DMS114 treated with DMSO at 0.1 percent for 48 hours (cell line): ENCODE measurements at regions not wholly inside any gene's neighbourhood (a gene's known extent, or its start where the extent isn't known, plus 50 kb on each side); places are given as distances from the start of the nearest gene placed in this dataset.

Source experiments
- DNase-seq: peaks from one replicate; lab custom pipeline; 2025; ENCODE audit not compliant: unreplicated experiment; lab: John Stamatoyannopoulos, UW

- DNase-seq = no peak
These were observed 287.4 kb downstream of the UACA start for GRCh38 chr15:70475921-70476320.

- DNase-seq = no peak
These were observed 288.0 kb downstream of the UACA start for GRCh38 chr15:70475407-70475781.

- no peak for DNase-seq
These were observed 288.6 kb downstream of the UACA start for GRCh38 chr15:70474471-70475406.

- DNase-seq = no peak
These were observed 289.6 kb downstream of the UACA start for GRCh38 chr15:70473581-70474370.

- no peak for DNase-seq
These were observed 291.8 kb downstream of the UACA start for GRCh38 chr15:70471517-70471916.

- no peak for DNase-seq
These were observed 292.7 kb downstream of the UACA start for GRCh38 chr15:70470556-70471191.

GRCh38 chr15:70469651-70470555 lies 293.5 kb downstream of the UACA start:
- no peak for DNase-seq

- DNase-seq = no peak
These were observed 294.2 kb downstream of the UACA start for GRCh38 chr15:70469182-70469581.

GRCh38 chr15:70466895-70467529 lies 296.3 kb downstream of the UACA start:
- peak; percentile 67 for DNase-seq

- no peak for DNase-seq
These were observed 297.1 kb downstream of the UACA start for GRCh38 chr15:70466305-70466704.

- DNase-seq = no peak
These were observed 297.5 kb downstream of the UACA start for GRCh38 chr15:70465812-70466211.

- no peak for DNase-seq
These were observed 299.9 kb downstream of the UACA start for GRCh38 chr15:70463453-70463834.

- DNase-seq = no peak
These were observed 301.4 kb downstream of the UACA start for GRCh38 chr15:70461992-70462391.

- no peak for DNase-seq
These were observed 302.3 kb downstream of the UACA start for GRCh38 chr15:70461017-70461416.

- DNase-seq = no peak
These were observed 304.0 kb downstream of the UACA start for GRCh38 chr15:70459312-70459711.

- DNase-seq = no peak
These were observed 309.6 kb downstream of the UACA start for GRCh38 chr15:70453766-70454165.

GRCh38 chr15:70453238-70453637 lies 310.1 kb downstream of the UACA start:
- DNase-seq = no peak

GRCh38 chr15:70451821-70452653 lies 311.3 kb downstream of the UACA start:
- no peak for DNase-seq

GRCh38 chr15:70450142-70450443 lies 313.3 kb downstream of the UACA start:
- no peak for DNase-seq
